ENCODE measurements at regions not wholly inside any gene's neighbourhood (a gene's known extent, or its start where the extent isn't known, plus 50 kb on each side); places are given as distances from the start of the nearest gene placed in this dataset.

DNA sequence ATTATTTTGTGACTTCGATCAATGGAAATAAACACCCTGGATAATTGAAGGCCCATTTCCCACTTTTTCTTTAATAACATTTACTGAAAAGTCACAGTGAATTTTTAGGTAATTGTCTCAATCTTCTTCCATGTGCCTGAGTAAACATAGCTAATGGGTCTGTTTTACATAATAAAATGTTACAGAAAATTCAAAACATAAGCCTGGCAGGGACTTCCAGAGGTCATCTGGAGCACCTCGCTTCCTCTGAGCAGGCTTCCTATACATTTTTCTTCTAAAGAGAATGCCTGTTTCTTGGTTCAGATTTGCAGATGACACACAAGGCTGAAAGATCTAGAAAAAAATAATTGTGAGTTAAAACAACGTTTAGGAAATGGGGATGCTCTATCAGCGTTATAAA, 183.8 kb upstream of the PDE3A start:
- no peak for DNase-seq (ENCODE audit: insufficient read length)
- TF ChIP-seq TAF1 (IDR thresholded peaks at IDR 0.05; ENCODE audit: borderline replicate concordance, low read depth, low read length) (no peak), POLR2A (IDR thresholded peaks at IDR 0.05; ENCODE audit: low read depth, low read length) (no peak), POLR2AphosphoS5 (IDR thresholded peaks at IDR 0.05; ENCODE audit: low read depth, low read length) (no peak)
- FAIRE-seq: no peak

DNA sequence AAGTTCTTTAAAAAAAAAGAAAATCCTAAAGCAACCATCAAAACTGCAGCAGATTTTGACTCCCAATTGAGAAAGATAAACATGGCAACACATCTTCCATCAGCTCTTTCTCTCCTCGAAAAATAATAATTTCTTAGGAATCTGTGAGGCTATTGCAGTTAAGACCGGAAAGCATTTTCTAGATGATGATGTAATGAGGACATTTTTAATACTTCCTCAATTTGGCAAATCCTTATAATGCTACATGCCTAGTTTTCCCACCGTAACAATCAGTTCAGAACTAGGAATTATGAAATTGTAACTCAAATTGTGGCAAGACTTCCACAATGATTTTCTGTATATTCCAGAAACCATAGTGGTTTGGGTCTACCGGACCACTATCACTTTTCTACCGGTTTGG, 180.9 kb upstream of the PDE3A start:
- FAIRE-seq (no peak), DNase-seq (ENCODE audit: insufficient read length) (no peak)
- TF ChIP-seq POLR2A (IDR thresholded peaks at IDR 0.05; ENCODE audit: low read depth, low read length) (no peak), POLR2AphosphoS5 (IDR thresholded peaks at IDR 0.05; ENCODE audit: low read depth, low read length) (no peak), TAF1 (IDR thresholded peaks at IDR 0.05; ENCODE audit: borderline replicate concordance, low read depth, low read length) (no peak)

DNA sequence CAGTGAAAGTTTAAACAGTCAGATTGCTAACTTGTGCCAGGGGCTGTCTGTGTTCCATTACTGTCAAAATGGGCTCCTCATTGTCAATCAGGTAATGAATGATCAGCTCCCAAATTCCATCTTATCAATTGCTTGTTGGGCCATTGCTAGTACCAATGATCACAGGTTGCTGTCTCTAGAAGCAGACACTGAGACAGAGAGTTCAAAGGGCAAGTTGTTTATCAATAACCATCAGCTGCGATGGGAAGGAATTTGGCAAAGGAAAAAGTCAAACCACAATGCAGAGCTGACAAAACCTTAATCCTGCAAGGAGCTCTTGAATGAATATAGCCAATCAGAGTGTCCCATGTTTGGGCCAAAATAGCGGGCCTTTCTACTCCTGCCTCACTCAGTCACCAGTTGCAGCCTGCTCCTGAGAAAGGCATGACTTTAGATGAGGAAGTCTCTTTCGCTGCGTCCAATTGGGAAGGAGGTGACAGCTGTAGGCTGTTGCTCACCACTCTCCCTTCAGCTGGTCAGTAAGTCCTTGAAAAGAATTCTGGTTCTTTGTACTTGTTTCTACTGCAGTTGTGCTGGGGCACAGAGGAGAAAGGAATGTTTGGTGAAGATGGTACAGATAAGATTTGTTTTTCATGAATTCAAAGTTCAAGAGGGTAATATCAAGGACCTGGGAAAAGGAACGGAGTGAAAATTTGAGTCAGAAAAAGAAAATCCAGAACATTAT, 179.2 kb upstream of the PDE3A start:
- TF ChIP-seq TAF1 (IDR thresholded peaks at IDR 0.05; ENCODE audit: borderline replicate concordance, low read depth, low read length): no peak
- TF ChIP-seq POLR2A (IDR thresholded peaks at IDR 0.05; ENCODE audit: low read depth, low read length): no peak
- FAIRE-seq (no peak), DNase-seq (ENCODE audit: insufficient read length) (no peak)

DNA sequence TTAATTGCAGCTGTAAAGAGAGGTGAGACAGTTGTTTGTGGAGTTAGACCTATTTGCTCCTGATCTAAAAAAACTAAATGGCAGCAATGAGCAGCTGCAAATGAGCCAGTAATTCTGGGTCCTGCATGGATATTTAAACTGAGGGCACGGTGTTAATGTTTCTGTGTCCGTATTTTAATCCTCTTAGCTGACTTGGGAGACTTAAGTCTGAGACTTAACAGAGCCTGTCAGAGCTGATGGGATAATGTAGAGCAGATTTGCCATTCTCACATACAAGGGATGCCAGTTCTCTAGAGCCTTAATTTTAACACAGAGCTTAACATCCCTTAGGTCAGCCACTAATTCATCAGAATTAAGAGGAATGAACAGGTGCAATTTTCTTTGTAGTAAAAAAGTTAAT, 178.6 kb upstream of the PDE3A start:
- TF ChIP-seq TAF1 (IDR thresholded peaks at IDR 0.05; ENCODE audit: borderline replicate concordance, low read depth, low read length) (no peak), POLR2AphosphoS5 (IDR thresholded peaks at IDR 0.05; ENCODE audit: low read depth, low read length) (no peak), POLR2A (IDR thresholded peaks at IDR 0.05; ENCODE audit: low read depth, low read length) (no peak)
- DNase-seq (ENCODE audit: insufficient read length): no peak
- FAIRE-seq: no peak

DNA sequence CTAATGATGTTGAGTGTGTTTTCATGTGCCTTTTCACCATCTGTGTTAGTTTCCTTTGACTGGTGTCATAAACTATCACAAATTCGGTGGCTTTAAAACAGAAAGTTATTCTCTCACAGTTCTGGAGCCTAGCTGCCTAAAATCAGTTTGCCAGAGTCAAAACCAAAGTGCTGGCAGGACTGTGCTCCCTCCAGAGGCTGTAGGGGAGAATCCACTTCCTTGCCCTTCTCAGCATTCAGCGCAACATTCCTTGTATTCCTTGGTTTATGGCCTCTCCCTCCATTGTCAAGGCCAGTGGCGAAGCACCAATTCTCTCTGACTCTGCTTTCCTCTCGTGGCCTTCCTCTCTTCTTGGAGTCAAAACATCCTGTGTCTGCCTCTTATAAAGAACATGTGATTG, 174.2 kb upstream of the PDE3A start:
- no peak for DNase-seq (ENCODE audit: insufficient read length)
- FAIRE-seq: no peak
- no peak for TF ChIP-seq TAF1 (IDR thresholded peaks at IDR 0.05; ENCODE audit: borderline replicate concordance, low read depth, low read length)
- no peak for TF ChIP-seq POLR2A (IDR thresholded peaks at IDR 0.05; ENCODE audit: low read depth, low read length)
- TF ChIP-seq POLR2AphosphoS5 (IDR thresholded peaks at IDR 0.05; ENCODE audit: low read depth, low read length): no peak

DNA sequence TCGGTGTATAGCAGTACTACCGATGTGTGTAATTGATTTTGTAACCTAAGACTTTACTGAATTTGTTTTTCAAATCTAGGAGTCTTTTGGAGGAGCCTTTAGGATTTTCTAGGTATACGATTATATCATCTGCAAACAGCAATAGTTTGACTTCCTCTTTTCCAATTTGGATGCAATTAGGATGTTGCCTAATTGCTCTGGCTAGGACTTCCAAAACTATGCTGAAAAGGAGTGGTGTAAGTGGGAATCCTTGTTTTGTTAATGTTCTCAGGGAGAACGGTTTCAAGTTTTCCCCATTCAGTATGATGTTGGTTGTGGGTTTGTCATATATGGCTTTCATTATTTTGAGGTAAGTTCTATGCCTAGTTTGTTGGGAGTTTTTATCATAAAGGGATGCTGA, 171.6 kb upstream of the PDE3A start:
- TF ChIP-seq POLR2AphosphoS5 (IDR thresholded peaks at IDR 0.05; ENCODE audit: low read depth, low read length): no peak
- TF ChIP-seq POLR2A (IDR thresholded peaks at IDR 0.05; ENCODE audit: low read depth, low read length): no peak
- TF ChIP-seq TAF1 (IDR thresholded peaks at IDR 0.05; ENCODE audit: borderline replicate concordance, low read depth, low read length): no peak
- no peak for FAIRE-seq
- no peak for DNase-seq (ENCODE audit: insufficient read length)

DNA sequence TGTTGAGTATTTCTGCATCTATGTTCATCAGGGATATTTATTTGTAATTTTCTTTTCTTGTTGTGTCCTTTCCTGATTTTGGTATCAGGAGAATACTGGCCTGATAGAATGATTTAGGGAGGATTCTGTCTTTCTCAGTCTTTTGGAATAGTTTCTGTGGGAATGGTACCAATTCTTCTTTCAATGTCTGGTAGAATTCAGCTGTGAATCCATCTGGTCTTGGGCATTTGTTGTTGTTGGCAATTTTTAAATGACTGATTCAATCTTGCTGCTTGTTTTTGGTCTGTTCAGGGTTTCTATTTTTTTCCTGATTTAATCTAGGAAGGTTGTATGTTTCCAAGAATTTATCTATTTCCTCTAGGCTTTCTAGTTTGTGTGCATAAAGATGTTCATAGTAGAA, 170.9 kb upstream of the PDE3A start:
- no peak for FAIRE-seq
- DNase-seq (ENCODE audit: insufficient read length): no peak
- TF ChIP-seq POLR2A (IDR thresholded peaks at IDR 0.05; ENCODE audit: low read depth, low read length) (no peak), POLR2AphosphoS5 (IDR thresholded peaks at IDR 0.05; ENCODE audit: low read depth, low read length) (no peak), TAF1 (IDR thresholded peaks at IDR 0.05; ENCODE audit: borderline replicate concordance, low read depth, low read length) (no peak)

DNA sequence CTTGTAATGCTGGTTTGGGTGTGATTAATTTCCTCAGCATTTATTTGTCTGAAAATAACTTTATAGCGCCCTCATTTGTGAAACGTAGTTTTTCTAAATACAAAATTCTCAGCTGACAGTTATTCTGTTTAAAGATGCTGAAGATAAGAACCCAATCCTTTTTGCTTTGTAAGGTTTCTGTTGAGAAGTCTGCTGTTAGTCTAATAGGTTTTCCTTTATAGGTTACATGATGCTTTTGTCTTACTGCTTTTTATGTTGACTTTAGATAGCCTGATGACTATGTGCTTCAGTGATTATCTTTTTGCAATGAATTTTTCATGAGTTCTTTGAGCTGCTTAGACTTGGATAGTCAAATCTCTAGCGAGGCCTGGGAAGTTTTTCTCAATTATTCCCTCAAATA, 168.6 kb upstream of the PDE3A start:
- FAIRE-seq: no peak
- TF ChIP-seq POLR2A (IDR thresholded peaks at IDR 0.05; ENCODE audit: low read depth, low read length): no peak
- TF ChIP-seq TAF1 (IDR thresholded peaks at IDR 0.05; ENCODE audit: borderline replicate concordance, low read depth, low read length): no peak
- no peak for TF ChIP-seq POLR2AphosphoS5 (IDR thresholded peaks at IDR 0.05; ENCODE audit: low read depth, low read length)

DNA sequence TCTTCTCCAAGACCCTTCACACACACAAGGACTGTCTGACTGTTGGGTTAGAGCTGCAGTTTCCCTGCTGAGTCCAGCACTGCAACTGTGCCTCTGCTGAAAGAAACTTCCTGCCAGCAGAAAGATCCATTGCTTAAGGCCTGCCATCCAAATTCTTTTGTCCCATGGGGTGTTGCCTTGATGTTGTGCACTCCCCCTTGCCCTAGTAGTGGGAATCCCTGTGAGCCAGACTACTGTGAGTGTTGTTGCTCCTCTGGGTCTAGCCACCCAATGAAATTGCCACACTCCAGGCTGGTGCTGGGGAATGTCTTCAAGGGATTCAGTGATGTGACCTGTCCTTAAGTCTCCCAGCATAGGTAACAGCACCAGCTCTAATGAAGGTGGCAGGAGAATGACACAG, 166.6 kb upstream of the PDE3A start:
- DNase-seq (ENCODE audit: insufficient read length) (no peak), FAIRE-seq (no peak)
- TF ChIP-seq POLR2A (IDR thresholded peaks at IDR 0.05; ENCODE audit: low read depth, low read length) (no peak), TAF1 (IDR thresholded peaks at IDR 0.05; ENCODE audit: borderline replicate concordance, low read depth, low read length) (no peak), POLR2AphosphoS5 (IDR thresholded peaks at IDR 0.05; ENCODE audit: low read depth, low read length) (no peak)

More for the DNA sequence above, 168.6 kb upstream of the PDE3A start:
- no peak for DNase-seq (ENCODE audit: insufficient read length)

DNA sequence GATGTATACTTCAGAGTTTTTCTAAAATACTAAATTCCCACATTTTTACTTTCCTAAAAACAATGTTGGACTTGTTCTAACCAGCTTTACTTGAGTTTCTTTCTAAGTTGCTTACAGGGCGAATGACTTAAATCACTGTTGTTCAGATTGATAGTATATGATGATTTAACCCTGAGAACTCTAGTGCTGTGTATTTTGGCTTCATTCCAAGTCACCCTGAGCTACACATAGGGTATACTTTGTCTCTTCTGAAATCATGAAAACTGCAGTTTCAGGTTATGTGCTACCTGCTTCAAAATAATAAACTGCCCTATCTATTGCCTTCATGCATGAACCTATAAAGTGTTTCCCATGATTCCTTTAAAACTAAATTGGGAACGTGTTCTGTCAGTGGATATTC, 162.5 kb upstream of the PDE3A start:
- no peak for DNase-seq (ENCODE audit: insufficient read length)
- FAIRE-seq: no peak
- no peak for TF ChIP-seq TAF1 (IDR thresholded peaks at IDR 0.05; ENCODE audit: borderline replicate concordance, low read depth, low read length)
- no peak for TF ChIP-seq POLR2AphosphoS5 (IDR thresholded peaks at IDR 0.05; ENCODE audit: low read depth, low read length)
- TF ChIP-seq POLR2A (IDR thresholded peaks at IDR 0.05; ENCODE audit: low read depth, low read length): no peak

DNA sequence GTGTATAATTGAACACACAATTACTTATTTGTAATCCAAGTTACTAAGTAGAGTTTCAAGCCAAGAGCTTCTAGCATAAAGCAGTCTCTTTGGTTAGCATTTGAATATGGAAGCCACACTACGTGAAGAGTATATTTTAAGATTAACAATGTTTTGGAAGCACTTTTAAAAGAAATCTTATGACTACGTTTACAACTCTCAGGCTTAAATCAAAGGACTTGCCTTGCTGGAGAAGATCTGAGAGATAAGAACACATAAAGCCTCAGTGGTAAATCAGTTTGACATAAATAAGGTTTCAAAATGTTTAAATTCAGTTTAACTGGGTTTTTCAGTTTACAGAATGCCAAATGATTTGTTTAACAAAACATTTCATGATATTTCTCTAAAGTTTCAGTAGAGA, 161.9 kb upstream of the PDE3A start:
- no peak for DNase-seq (ENCODE audit: insufficient read length)
- FAIRE-seq: no peak
- TF ChIP-seq POLR2A (IDR thresholded peaks at IDR 0.05; ENCODE audit: low read depth, low read length) (no peak), POLR2AphosphoS5 (IDR thresholded peaks at IDR 0.05; ENCODE audit: low read depth, low read length) (no peak), TAF1 (IDR thresholded peaks at IDR 0.05; ENCODE audit: borderline replicate concordance, low read depth, low read length) (no peak)

DNA sequence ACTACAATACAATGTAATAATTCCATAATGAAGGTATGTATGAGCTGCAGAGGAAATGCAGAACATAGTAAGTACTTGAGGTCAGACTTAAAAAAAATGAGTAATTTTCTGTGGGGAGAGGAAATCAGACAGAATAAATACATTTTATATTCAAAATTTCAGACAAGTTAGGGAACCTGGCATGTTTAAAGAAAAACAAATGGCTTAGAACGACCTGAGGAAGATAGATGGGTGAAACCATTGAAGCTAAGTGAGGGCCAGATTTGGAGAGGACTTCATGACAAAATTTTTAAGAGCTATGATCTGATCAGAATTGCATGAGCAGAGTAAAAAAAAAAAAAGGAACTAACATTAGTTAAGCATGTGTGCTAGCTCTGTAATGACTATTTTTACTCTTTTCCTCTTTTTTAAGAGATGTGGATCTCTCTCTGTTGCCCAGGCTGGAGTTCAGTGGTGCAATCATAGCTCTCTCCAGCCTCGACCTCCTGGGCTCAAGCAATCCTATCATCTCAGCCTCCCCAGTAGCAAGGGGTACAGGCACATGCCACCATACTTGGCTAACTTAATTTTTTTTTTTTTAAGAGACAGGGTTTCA, 157.6 kb upstream of the PDE3A start:
- no peak for TF ChIP-seq POLR2A (IDR thresholded peaks at IDR 0.05; ENCODE audit: low read depth, low read length)
- TF ChIP-seq TAF1 (IDR thresholded peaks at IDR 0.05; ENCODE audit: borderline replicate concordance, low read depth, low read length): no peak
- TF ChIP-seq POLR2AphosphoS5 (IDR thresholded peaks at IDR 0.05; ENCODE audit: low read depth, low read length): no peak
- DNase-seq (ENCODE audit: insufficient read length) (no peak), FAIRE-seq (no peak)

Data from GM12892 (cell line).